ENCODE measurements at regions not wholly inside any gene's neighbourhood (a gene's known extent, or its start where the extent isn't known, plus 50 kb on each side); places are given as distances from the start of the nearest gene placed in this dataset.

DNA sequence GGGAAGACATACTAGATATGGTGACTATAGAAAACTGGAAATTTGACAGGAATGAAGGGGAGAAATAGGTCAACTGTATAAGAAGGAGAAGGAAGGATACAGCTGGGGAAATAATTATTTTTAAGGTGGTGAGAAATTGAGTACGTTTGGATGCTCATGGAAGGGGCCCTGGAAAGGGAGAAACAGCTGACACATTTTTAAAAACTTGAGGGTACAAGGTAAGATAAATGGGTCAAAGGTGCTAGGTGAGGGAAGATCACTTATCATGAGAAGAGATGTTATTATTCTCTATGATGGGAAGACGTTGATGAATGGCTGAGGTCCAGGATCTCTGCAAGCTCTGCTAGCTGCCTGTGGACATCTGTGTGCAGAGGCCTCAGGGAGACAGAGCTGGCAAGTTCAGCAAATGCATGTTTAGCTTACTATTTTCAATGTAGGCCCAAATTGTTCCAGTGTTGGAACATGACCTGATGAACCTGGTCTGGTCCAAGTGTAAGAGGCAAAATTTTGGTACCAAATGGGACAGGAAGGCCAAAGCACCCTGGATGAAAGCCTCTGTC is 181.7 kb downstream of the MTRR start:
- no peaks in the 10 kb centered on the region for H3K36me3 ChIP-seq (ENCODE audit: control insufficient read depth, insufficient read depth, low read length)
- H3K36me3 Mint-ChIP-seq: peaks cover 6% of the 10 kb centered on the region
- H3K4me1 Mint-ChIP-seq: no peaks in the 10 kb centered on the region
- peaks cover 2% of the 10 kb centered on the region for H3K9me3 ChIP-seq (ENCODE audit: control insufficient read depth, insufficient read depth, low read length)
- peaks cover 21 to 33% of the 10 kb centered on the region in 2 donors for H3K9me3 Mint-ChIP-seq
- no peaks in the 10 kb centered on the region for H3K4me1 ChIP-seq (ENCODE audit: control insufficient read depth, insufficient read depth, low read length)
- no peaks in the 10 kb centered on the region for H3K27me3 Mint-ChIP-seq (ENCODE audit: low read depth in 2 of 2)
- no peak overlapping the region for H3K27ac ChIP-seq (ENCODE audit: low read length)
- no peak overlapping the region for H3K27ac Mint-ChIP-seq
- WGBS (ENCODE audit: insufficient coverage): 63% methylated on average over 2 of the region's 2 CpGs
- H3K27me3 ChIP-seq (ENCODE audit: control insufficient read depth, insufficient read depth, low read length): no peaks in the 10 kb centered on the region
- ATAC-seq (no peak), DNase-seq (no peak)
- no peak overlapping the region for H3K4me3 ChIP-seq (ENCODE audit: low read length)
- H3K4me3 Mint-ChIP-seq: no peak overlapping the region
- intact Hi-C loops (cut with micrococcal nuclease): no loop called here
- TF ChIP-seq CTCF (IDR thresholded peaks at IDR 0.05): no peak

- no peak overlapping the region for H3K27ac Mint-ChIP-seq
- H3K27me3 ChIP-seq (ENCODE audit: control insufficient read depth, insufficient read depth, low read length): no peaks in the 10 kb centered on the region
- DNase-seq (no peak), ATAC-seq (peak in 1 of 3 donors; percentile 30)
- H3K4me3 Mint-ChIP-seq: no peak overlapping the region
- 93% methylated on average over 13 of the region's 13 CpGs for WGBS (ENCODE audit: insufficient coverage)
- H3K4me1 Mint-ChIP-seq: no peaks in the 10 kb centered on the region
- peaks cover 22 to 29% of the 10 kb centered on the region in 2 donors for H3K9me3 Mint-ChIP-seq
- H3K9me3 ChIP-seq (ENCODE audit: control insufficient read depth, insufficient read depth, low read length): no peaks in the 10 kb centered on the region
- TF ChIP-seq CTCF (IDR thresholded peaks at IDR 0.05): no peak
- H3K36me3 ChIP-seq (ENCODE audit: control insufficient read depth, insufficient read depth, low read length): no peaks in the 10 kb centered on the region
- H3K27me3 Mint-ChIP-seq (ENCODE audit: low read depth in 2 of 2): no peaks in the 10 kb centered on the region
- no peak overlapping the region for H3K4me3 ChIP-seq (ENCODE audit: low read length)
- no peaks in the 10 kb centered on the region for H3K4me1 ChIP-seq (ENCODE audit: control insufficient read depth, insufficient read depth, low read length)
- intact Hi-C loops (cut with micrococcal nuclease): no loop called here
- H3K27ac ChIP-seq (ENCODE audit: low read length): no peak overlapping the region
- H3K36me3 Mint-ChIP-seq: peaks cover 6% of the 10 kb centered on the region
Measured at GRCh38 chr5:8053270-8053669, 184.3 kb downstream of the MTRR start.

- no peak for DNase-seq
Measured at GRCh38 chr5:8057769-8058168, 188.8 kb downstream of the MTRR start.

More at GRCh38 chr5:8057769-8058168, 188.8 kb downstream of the MTRR start:
- 32% methylated on average over 7 of the region's 7 CpGs for WGBS (ENCODE audit: insufficient coverage)
- Histone ChIP-seq H3K4me1 (ENCODE audit: control insufficient read depth, insufficient read depth, low read length) (no peaks in the 10 kb centered on the region), H3K9me3 (ENCODE audit: control insufficient read depth, insufficient read depth, low read length) (no peaks in the 10 kb centered on the region), H3K27me3 (ENCODE audit: control insufficient read depth, insufficient read depth, low read length) (no peaks in the 10 kb centered on the region), H3K36me3 (ENCODE audit: control insufficient read depth, insufficient read depth, low read length) (no peaks in the 10 kb centered on the region), H3K27ac (ENCODE audit: low read length) (no peak overlapping the region), H3K4me3 (ENCODE audit: low read length) (no peak overlapping the region)
- H3K27ac Mint-ChIP-seq: no peak overlapping the region
- no peak for ATAC-seq
- peaks cover 3 to 6% of the 10 kb centered on the region in 2 donors for H3K9me3 Mint-ChIP-seq
- no peaks in the 10 kb centered on the region for H3K27me3 Mint-ChIP-seq (ENCODE audit: low read depth in 2 of 2)
- no peak for TF ChIP-seq CTCF (IDR thresholded peaks at IDR 0.05)
- intact Hi-C loops (cut with micrococcal nuclease): no loop called here
- no peaks in the 10 kb centered on the region for H3K4me1 Mint-ChIP-seq
- H3K36me3 Mint-ChIP-seq: no peaks in the 10 kb centered on the region
- no peak overlapping the region for H3K4me3 Mint-ChIP-seq

Data from natural killer cell (primary cell).